Coronary artery (tissue), 2 donors: ENCODE measurements at regions not wholly inside any gene's neighbourhood (a gene's known extent, or its start where the extent isn't known, plus 50 kb on each side); places are given as distances from the start of the nearest gene placed in this dataset.

Experiments
- DNase-seq: peaks from one replicate; pipeline ENCODE4 v3.0.0-alpha.2; 2017; ENCODE audit warnings: low spot score
- H3K27ac ChIP-seq, 2 donors: fragments of 200-600 bp; sonication (generic); one replicate each; pipeline ENCODE4 v1.5.1; 2016 to 2019
- H3K4me3 ChIP-seq: fragments of 200-600 bp; sonication (generic); 2 replicates; pipeline ENCODE4 v1.5.1; 2016; ENCODE audit warnings: mild to moderate bottlenecking, moderate library complexity
- TF ChIP-seq, protein P1 (sequence below): fragments of 200-600 bp; sonication (generic); IDR thresholded peaks from one replicate; pipeline ENCODE4 v1.5.1; 2019; ENCODE audit warnings: antibody characterized with exemption

DNA sequence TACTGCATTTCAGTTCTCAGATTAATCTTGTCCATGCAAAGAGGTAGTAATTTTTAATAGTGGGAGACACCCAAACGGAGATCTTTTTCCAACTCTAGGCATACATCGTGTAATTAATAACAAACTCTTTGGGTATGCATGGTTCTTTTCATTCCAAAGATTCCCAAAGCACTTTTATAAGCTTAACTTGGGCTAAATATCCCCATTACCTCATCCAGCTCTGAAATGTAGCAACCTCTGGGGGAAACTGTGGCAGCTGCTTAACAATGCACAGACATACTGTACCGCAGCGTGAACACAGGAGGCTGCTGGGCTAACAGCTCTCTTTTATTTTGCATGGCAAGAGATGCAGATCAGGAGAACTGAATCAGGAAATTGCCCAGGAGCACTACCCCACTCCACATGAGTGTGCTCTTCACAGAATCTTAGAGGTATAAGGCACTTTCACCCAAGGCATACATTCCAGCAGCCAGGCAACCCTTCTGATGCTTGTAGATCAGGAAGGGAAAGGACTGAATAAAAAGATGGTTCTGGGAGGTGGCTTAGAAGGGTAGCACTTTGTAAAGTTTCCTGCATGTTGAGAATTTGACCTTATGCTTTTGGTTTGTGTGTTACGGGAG is 114.4 kb upstream of the GLI3 start:
- no peak for DNase-seq
- H3K4me3 ChIP-seq = no peak overlapping the region
- TF ChIP-seq, protein P1, sequence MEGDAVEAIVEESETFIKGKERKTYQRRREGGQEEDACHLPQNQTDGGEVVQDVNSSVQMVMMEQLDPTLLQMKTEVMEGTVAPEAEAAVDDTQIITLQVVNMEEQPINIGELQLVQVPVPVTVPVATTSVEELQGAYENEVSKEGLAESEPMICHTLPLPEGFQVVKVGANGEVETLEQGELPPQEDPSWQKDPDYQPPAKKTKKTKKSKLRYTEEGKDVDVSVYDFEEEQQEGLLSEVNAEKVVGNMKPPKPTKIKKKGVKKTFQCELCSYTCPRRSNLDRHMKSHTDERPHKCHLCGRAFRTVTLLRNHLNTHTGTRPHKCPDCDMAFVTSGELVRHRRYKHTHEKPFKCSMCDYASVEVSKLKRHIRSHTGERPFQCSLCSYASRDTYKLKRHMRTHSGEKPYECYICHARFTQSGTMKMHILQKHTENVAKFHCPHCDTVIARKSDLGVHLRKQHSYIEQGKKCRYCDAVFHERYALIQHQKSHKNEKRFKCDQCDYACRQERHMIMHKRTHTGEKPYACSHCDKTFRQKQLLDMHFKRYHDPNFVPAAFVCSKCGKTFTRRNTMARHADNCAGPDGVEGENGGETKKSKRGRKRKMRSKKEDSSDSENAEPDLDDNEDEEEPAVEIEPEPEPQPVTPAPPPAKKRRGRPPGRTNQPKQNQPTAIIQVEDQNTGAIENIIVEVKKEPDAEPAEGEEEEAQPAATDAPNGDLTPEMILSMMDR = no peak
- H3K27ac ChIP-seq = no peak overlapping the region

DNA sequence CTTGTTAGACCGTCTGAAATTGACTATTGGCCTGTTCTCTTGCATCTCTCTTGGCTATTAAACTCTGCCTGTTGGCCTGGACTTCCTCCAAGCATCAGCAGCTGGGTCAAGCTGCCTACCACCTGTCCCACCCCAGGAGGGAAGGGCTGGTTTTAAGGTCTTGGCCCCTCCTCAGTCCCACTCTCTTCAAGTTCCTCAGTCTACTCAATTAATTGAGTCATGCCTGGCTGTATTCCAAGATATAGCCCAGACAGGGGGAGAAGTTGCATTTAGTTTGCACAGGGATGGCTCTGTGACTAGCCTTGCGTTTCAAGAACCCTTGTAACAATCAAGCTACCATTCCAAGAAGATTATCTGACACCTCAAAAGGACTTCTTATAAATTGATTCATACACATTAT is 113.8 kb upstream of the GLI3 start:
- Histone ChIP-seq H3K4me3 (no peak overlapping the region), H3K27ac (no peak overlapping the region)
- TF ChIP-seq, protein P1 = no peak
- no peak for DNase-seq

DNA sequence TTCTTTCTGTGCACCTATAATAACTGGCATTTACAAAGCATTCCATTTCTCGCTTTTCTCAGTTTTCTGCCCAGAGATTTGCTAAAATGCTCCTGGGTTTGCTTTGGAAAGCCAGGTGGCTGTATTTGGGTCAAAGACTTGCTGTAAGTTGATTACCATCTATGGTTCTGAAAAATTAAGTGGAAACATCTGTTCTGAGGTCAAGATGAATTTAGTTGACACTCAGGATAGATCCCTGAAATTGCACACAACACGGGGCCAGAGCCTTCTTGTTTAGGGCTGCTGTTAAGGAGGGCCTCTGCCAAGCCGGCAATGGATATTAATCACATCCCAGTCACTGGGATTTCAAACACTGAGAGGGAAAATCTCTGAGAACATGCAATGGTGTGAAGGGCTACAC is 111.6 kb upstream of the GLI3 start:
- DNase-seq = no peak
- Histone ChIP-seq H3K4me3 (no peak overlapping the region), H3K27ac (no peak overlapping the region)
- TF ChIP-seq, protein P1 = no peak

DNA sequence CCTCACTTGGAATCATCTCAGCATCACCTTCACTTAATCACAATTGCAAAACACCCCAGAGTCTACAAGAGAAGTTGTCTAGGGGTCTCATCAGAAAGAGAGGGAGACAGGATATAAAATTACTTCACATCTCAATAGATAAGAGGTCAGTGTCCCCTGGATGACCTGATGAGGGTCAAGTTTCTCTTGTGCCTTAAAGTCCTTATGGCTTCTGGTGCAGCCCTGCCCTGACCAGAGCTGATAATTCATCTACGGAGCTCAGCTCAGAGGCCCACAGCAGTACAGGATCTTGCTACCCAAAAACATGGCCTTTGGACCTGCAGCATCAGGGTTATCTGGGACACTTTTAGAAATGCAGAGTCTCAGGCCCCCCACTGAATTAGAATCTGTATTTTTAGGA is 111.1 kb upstream of the GLI3 start:
- Histone ChIP-seq H3K4me3 (no peak overlapping the region), H3K27ac (no peak overlapping the region)
- TF ChIP-seq, protein P1 = no peak
- no peak for DNase-seq

DNA sequence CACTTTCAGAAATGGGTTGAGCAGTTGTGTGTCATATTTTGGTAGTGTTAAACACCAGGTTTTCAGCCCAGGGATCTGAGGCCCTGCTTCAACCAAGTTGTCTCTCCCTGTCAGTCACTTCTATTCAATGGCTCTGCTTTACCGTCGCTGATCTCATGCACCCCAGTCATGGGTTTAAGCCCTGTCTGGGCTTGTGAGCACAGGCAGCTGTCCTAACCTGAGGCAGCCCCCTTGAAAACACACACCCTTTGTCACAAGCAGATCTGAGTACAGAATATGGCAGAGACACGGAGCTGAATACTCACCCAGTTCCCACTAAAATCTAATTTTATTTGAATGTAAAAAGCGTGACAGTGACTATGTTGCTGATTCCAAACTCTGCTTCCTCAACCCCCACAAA is 110.6 kb upstream of the GLI3 start:
- TF ChIP-seq, protein P1 = no peak
- Histone ChIP-seq H3K27ac (no peak overlapping the region), H3K4me3 (no peak overlapping the region)
- DNase-seq = no peak

DNA sequence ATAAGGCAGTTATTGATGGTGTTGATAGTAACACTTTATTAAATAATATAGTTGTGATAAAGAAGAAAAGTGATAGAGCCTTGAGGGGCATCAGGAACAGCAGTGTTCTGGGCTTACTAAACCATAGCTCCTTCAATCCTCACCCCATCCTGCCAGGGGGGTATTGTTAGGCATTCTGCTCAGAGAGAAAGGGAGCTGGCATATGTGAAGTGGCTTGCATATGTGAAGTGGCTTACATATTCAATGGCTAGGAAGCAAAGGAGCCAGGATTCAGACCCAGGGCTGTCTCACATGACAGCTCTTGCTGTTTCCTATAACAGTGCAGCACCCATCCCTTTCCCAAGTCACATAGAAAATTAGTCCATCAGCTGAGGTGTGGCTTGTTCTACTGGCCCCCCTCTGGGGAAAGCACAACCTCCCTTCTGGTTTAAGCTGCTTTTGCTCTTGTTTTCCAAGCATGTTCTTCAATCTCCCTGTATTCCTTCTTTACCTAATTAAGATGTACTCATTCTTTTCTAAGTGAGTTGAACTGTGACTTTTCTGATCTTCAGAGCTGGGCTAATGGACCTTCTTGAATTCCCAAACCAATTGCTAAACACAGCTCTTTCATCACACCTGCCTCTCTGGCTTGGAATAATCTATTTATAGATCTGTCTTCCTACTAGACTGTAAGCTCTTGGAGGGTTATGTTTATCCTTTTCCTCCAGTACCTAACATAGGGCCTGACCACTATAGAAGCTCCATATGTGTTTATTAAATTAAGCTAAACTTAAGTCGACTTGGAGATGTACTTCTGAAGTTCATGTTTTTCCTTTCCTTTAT is 108.7 kb upstream of the GLI3 start:
- no peak overlapping the region for H3K27ac ChIP-seq
- no peak for DNase-seq
- TF ChIP-seq, protein P1 = no peak
- no peak overlapping the region for H3K4me3 ChIP-seq
